ENCODE measurements at regions not wholly inside any gene's neighbourhood (a gene's known extent, or its start where the extent isn't known, plus 50 kb on each side); places are given as distances from the start of the nearest gene placed in this dataset.

GRCh38 chr18:78681396-78681795 lies 298.2 kb upstream of the SALL3 start:
- TF ChIP-seq, protein P1, sequence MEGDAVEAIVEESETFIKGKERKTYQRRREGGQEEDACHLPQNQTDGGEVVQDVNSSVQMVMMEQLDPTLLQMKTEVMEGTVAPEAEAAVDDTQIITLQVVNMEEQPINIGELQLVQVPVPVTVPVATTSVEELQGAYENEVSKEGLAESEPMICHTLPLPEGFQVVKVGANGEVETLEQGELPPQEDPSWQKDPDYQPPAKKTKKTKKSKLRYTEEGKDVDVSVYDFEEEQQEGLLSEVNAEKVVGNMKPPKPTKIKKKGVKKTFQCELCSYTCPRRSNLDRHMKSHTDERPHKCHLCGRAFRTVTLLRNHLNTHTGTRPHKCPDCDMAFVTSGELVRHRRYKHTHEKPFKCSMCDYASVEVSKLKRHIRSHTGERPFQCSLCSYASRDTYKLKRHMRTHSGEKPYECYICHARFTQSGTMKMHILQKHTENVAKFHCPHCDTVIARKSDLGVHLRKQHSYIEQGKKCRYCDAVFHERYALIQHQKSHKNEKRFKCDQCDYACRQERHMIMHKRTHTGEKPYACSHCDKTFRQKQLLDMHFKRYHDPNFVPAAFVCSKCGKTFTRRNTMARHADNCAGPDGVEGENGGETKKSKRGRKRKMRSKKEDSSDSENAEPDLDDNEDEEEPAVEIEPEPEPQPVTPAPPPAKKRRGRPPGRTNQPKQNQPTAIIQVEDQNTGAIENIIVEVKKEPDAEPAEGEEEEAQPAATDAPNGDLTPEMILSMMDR (conservative IDR thresholded peaks at IDR 0.05; ENCODE audit: low read length) = no peak
- TF ChIP-seq EZH2phosphoT487 (IDR thresholded peaks at IDR 0.05; ENCODE audit: borderline replicate concordance, low read depth, low read length) = no peak
